ENCODE measurements at regions not wholly inside any gene's neighbourhood (a gene's known extent, or its start where the extent isn't known, plus 50 kb on each side); places are given as distances from the start of the nearest gene placed in this dataset.

DNA sequence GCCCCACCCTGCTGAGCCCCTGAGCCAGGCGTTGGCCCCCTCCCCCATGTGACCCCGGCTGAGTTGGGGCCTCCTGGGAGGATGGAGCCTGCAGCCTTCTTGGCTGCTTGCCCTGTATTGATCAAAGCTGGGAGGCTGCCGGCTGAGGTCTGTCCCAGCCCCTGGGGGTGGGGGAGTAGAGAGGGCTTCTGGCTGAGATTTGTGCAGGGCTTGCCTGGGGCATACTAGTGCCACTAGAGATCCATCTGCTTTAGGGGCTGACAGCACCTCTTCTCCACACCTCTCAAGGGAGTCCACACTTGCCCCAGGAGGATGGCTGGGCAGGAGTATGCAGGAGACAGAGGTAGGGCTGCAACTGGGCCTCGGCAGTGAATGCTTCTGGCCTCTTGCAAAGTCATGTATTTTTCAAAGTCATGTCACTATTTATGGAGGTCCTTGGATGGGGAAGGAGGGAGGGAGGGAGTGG lies 53.6 kb upstream of the SSBP3 start:
- Mint-ChIP-seq H3K4me1 (ENCODE audit: unreplicated experiment) (peaks cover 51% of the 10 kb centered on the region), H3K9me3 (no peaks in the 10 kb centered on the region), H3K27me3 (no peaks in the 10 kb centered on the region), H3K36me3 (no peaks in the 10 kb centered on the region), H3K4me3 (peak overlapping the region; percentile 54), H3K27ac (peak overlapping the region; percentile 27)
- TF ChIP-seq, protein P1, sequence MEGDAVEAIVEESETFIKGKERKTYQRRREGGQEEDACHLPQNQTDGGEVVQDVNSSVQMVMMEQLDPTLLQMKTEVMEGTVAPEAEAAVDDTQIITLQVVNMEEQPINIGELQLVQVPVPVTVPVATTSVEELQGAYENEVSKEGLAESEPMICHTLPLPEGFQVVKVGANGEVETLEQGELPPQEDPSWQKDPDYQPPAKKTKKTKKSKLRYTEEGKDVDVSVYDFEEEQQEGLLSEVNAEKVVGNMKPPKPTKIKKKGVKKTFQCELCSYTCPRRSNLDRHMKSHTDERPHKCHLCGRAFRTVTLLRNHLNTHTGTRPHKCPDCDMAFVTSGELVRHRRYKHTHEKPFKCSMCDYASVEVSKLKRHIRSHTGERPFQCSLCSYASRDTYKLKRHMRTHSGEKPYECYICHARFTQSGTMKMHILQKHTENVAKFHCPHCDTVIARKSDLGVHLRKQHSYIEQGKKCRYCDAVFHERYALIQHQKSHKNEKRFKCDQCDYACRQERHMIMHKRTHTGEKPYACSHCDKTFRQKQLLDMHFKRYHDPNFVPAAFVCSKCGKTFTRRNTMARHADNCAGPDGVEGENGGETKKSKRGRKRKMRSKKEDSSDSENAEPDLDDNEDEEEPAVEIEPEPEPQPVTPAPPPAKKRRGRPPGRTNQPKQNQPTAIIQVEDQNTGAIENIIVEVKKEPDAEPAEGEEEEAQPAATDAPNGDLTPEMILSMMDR (conservative IDR thresholded peaks at IDR 0.05), result no peak
- DNase-seq (ENCODE audit: extremely low spot score, unreplicated experiment), result no peak

DNA sequence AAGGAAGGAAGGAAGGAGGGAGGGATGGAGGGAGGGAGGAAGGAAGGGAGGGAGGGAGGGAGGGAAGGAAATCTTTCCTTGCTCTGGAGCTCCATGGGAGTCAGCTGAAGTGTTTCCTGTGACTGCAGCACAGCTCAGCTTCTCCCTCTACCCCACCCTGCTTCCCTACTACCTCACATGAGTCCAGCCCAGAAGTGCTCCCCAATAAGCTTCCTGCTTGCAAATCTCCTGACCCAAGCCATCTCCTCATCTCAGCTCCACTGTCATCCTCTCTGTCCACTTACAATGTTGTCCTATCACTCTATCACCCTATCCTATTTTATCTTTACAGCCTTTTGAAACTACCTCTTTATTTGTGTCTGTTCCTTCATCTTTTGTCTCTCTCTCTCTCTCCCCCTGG lies 52.9 kb upstream of the SSBP3 start:
- no peaks in the 10 kb centered on the region for H3K27me3 Mint-ChIP-seq

DNA sequence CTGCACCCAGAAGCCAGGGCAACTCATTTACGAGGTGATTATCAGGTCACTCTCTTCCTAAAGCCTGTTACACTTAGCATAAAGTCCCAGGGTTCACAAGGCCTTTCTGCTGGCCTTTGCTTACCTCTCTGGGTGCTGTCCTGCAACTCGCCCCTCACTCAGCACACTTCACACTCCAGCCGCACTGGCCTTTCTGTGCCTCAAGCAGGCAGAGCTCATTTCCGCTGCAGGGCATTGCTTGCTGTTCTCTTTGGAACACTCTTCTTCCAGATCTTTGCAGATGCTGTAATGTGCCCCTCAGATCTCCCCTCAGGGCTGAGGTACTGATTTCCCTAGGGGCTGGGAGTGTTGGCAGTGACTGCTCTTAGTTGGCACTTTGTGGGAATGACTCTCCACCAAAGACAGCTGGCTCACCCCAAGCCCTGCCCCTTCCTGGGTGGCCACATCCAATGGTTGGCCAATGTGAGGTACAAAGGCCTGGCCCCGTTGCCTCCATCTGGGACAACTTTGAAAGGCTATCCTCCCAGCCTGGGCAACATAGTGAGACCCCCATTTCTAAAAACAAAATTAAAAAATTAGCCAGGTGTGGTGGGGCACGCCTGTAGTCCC lies 50.8 kb upstream of the SSBP3 start:
- no peaks in the 10 kb centered on the region for H3K27me3 Mint-ChIP-seq
- H3K4me1 Mint-ChIP-seq (ENCODE audit: unreplicated experiment), result peaks cover 40% of the 10 kb centered on the region
- no peaks in the 10 kb centered on the region for H3K36me3 Mint-ChIP-seq
- TF ChIP-seq, protein P1 (conservative IDR thresholded peaks at IDR 0.05), result no peak
- no peak overlapping the region for H3K27ac Mint-ChIP-seq
- H3K4me3 Mint-ChIP-seq, result no peak overlapping the region
- H3K9me3 Mint-ChIP-seq, result no peaks in the 10 kb centered on the region
- no peak for DNase-seq (ENCODE audit: extremely low spot score, unreplicated experiment)

More for the DNA sequence above, 52.9 kb upstream of the SSBP3 start:
- Mint-ChIP-seq H3K9me3 (no peaks in the 10 kb centered on the region), H3K36me3 (no peaks in the 10 kb centered on the region), H3K27ac (peak overlapping the region; percentile 27), H3K4me1 (ENCODE audit: unreplicated experiment) (peaks cover 51% of the 10 kb centered on the region), H3K4me3 (no peak overlapping the region)
- no peak for DNase-seq (ENCODE audit: extremely low spot score, unreplicated experiment)
- TF ChIP-seq, protein P1 (conservative IDR thresholded peaks at IDR 0.05), result no peak

DNA sequence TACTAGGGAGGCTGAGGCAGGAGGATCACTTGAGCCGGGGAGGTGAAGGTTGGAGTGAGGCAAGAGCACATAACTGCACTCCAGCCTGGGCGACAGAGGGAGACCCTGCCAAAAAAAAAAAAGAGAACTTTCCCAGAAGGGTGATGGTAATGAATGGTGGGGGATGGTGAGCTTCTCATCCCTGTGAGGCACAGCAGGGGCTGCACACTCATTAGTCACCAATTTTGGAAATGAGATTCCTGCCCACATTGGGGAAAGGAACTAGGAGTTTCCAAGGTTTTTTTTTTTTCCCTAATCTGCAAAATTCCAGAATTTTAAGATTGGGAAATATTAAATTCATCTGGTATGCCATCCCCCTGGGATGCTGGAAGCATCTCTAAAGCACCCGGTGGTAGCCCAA lies 50.2 kb upstream of the SSBP3 start:
- H3K9me3 Mint-ChIP-seq, result no peaks in the 10 kb centered on the region
- TF ChIP-seq, protein P1 (conservative IDR thresholded peaks at IDR 0.05), result no peak
- H3K4me3 Mint-ChIP-seq, result no peak overlapping the region
- H3K27ac Mint-ChIP-seq, result no peak overlapping the region
- no peaks in the 10 kb centered on the region for H3K36me3 Mint-ChIP-seq
- peaks cover 33% of the 10 kb centered on the region for H3K4me1 Mint-ChIP-seq (ENCODE audit: unreplicated experiment)
- no peaks in the 10 kb centered on the region for H3K27me3 Mint-ChIP-seq
- DNase-seq (ENCODE audit: extremely low spot score, unreplicated experiment), result no peak
